MM.1S (cell line): ENCODE measurements at regions not wholly inside any gene's neighbourhood (a gene's known extent, or its start where the extent isn't known, plus 50 kb on each side); places are given as distances from the start of the nearest gene placed in this dataset.

Source experiments
- CTCF ChIP-seq: fragments of 300-600 bp; sonication (generic); IDR thresholded peaks from 2 replicates; pipeline ENCODE4 v1.5.1; 2016; ENCODE audit warnings: antibody characterized with exemption, low read length, mixed read lengths
- EZH2 ChIP-seq: fragments of 300-600 bp; sonication (generic); optimal IDR thresholded peaks from 2 replicates; pipeline ENCODE3; 2017; ENCODE audit warnings: low read depth, mild to moderate bottlenecking, antibody characterized with exemption, low read length, mixed read lengths
- EZH2phosphoT487 ChIP-seq: fragments of 300-600 bp; sonication (generic); IDR thresholded peaks from 2 replicates; pipeline ENCODE4 v1.6.1; 2018; ENCODE audit warnings: antibody characterized with exemption, low read length

- TF ChIP-seq EZH2 (no peak), CTCF (no peak), EZH2phosphoT487 (no peak)
These were observed 86.9 kb upstream of the MKI67 start for GRCh38 chr10:128213156-128213555.
